ENCODE measurements at regions not wholly inside any gene's neighbourhood (a gene's known extent, or its start where the extent isn't known, plus 50 kb on each side); places are given as distances from the start of the nearest gene placed in this dataset.

- DNase-seq (ENCODE audit: low spot score), result no peak
These were observed 87.8 kb downstream of the PMP22 start for GRCh38 chr17:15177343-15177742.

- no peak for DNase-seq (ENCODE audit: low spot score)
These were observed 89.8 kb downstream of the PMP22 start for GRCh38 chr17:15175356-15175755.

- DNase-seq (ENCODE audit: low spot score), result peak; percentile 78
These were observed 93.7 kb downstream of the PMP22 start for GRCh38 chr17:15171167-15172047.

GRCh38 chr17:15169676-15170075, 95.5 kb downstream of the PMP22 start:
- no peak for DNase-seq (ENCODE audit: low spot score)

GRCh38 chr17:15168379-15168778, 96.7 kb downstream of the PMP22 start:
- no peak for DNase-seq (ENCODE audit: low spot score)

GRCh38 chr17:15161395-15161794, 103.7 kb downstream of the PMP22 start:
- DNase-seq (ENCODE audit: low spot score), result no peak

GRCh38 chr17:15157051-15157450, 108.1 kb downstream of the PMP22 start:
- peak; percentile 32 for DNase-seq (ENCODE audit: low spot score)

GRCh38 chr17:15154618-15155017, 110.5 kb downstream of the PMP22 start:
- no peak for DNase-seq (ENCODE audit: low spot score)

- DNase-seq (ENCODE audit: low spot score), result no peak
These were observed 119.5 kb downstream of the PMP22 start for GRCh38 chr17:15145621-15146020.

GRCh38 chr17:15143524-15143923, 121.6 kb downstream of the PMP22 start:
- DNase-seq (ENCODE audit: low spot score), result no peak

GRCh38 chr17:15134363-15134762, 130.8 kb downstream of the PMP22 start:
- DNase-seq (ENCODE audit: low spot score), result no peak

GRCh38 chr17:15133826-15134225, 131.3 kb downstream of the PMP22 start:
- no peak for DNase-seq (ENCODE audit: low spot score)

GRCh38 chr17:15133143-15133542, 132.0 kb downstream of the PMP22 start:
- no peak for DNase-seq (ENCODE audit: low spot score)

GRCh38 chr17:15130426-15130825, 134.7 kb downstream of the PMP22 start:
- DNase-seq (ENCODE audit: low spot score), result no peak

- DNase-seq (ENCODE audit: low spot score), result no peak
These were observed 135.1 kb downstream of the PMP22 start for GRCh38 chr17:15129986-15130385.

GRCh38 chr17:15124746-15125145, 140.4 kb downstream of the PMP22 start:
- DNase-seq (ENCODE audit: low spot score), result no peak

- no peak for DNase-seq (ENCODE audit: low spot score)
These were observed 140.9 kb downstream of the PMP22 start for GRCh38 chr17:15124264-15124595.

GRCh38 chr17:15123593-15124263, 141.4 kb downstream of the PMP22 start:
- no peak for DNase-seq (ENCODE audit: low spot score)

GRCh38 chr17:15122857-15123256, 142.3 kb downstream of the PMP22 start:
- DNase-seq (ENCODE audit: low spot score), result no peak

GRCh38 chr17:15121426-15121825, 143.7 kb downstream of the PMP22 start:
- DNase-seq (ENCODE audit: low spot score), result no peak

- DNase-seq (ENCODE audit: low spot score), result no peak
These were observed 145.2 kb downstream of the PMP22 start for GRCh38 chr17:15119968-15120367.

GRCh38 chr17:15117239-15117638, 147.9 kb downstream of the PMP22 start:
- DNase-seq (ENCODE audit: low spot score), result no peak

GRCh38 chr17:15112846-15113617, 152.1 kb downstream of the PMP22 start:
- no peak for DNase-seq (ENCODE audit: low spot score)
